ENCODE measurements at regions not wholly inside any gene's neighbourhood (a gene's known extent, or its start where the extent isn't known, plus 50 kb on each side); places are given as distances from the start of the nearest gene placed in this dataset.

DNA sequence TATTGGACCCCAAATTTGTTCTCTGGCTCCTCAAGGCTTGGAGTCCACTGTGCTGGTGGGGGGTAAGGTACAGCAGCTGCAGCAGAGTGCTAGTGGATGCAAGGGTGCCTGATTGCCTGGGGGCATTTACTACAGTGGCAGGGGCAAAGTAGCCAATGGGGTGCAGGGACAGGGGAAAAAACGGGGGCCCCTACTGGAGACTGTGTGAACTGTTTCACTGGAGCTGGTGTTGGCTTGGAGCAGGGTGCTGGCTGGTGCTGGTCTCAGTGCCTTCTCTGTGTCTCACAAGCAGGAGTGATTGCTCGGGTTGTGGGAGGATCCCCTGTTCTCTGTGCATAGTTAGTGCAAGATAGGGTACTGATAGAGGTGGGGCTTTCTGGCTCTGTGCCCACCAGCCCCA lies 935.9 kb downstream of the JRKL start:
- no peak for TF ChIP-seq POLR2A (IDR thresholded peaks at IDR 0.05)
- TF ChIP-seq, protein P1, sequence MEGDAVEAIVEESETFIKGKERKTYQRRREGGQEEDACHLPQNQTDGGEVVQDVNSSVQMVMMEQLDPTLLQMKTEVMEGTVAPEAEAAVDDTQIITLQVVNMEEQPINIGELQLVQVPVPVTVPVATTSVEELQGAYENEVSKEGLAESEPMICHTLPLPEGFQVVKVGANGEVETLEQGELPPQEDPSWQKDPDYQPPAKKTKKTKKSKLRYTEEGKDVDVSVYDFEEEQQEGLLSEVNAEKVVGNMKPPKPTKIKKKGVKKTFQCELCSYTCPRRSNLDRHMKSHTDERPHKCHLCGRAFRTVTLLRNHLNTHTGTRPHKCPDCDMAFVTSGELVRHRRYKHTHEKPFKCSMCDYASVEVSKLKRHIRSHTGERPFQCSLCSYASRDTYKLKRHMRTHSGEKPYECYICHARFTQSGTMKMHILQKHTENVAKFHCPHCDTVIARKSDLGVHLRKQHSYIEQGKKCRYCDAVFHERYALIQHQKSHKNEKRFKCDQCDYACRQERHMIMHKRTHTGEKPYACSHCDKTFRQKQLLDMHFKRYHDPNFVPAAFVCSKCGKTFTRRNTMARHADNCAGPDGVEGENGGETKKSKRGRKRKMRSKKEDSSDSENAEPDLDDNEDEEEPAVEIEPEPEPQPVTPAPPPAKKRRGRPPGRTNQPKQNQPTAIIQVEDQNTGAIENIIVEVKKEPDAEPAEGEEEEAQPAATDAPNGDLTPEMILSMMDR (IDR thresholded peaks at IDR 0.05) = no peak
